DMS114 treated with DMSO at 0.1 percent for 48 hours (cell line): ENCODE measurements at regions not wholly inside any gene's neighbourhood (a gene's known extent, or its start where the extent isn't known, plus 50 kb on each side); places are given as distances from the start of the nearest gene placed in this dataset.

Source experiments
- DNase-seq: peaks from one replicate; lab custom pipeline; 2025; ENCODE audit not compliant: unreplicated experiment; lab: John Stamatoyannopoulos, UW

- no peak for DNase-seq
Observed at GRCh38 chr2:7905756-7906155, 776.1 kb upstream of the ID2 start.

GRCh38 chr2:7906431-7906830, 775.4 kb upstream of the ID2 start:
- DNase-seq, result no peak

GRCh38 chr2:7907041-7907440, 774.8 kb upstream of the ID2 start:
- no peak for DNase-seq

- no peak for DNase-seq
Observed at GRCh38 chr2:7910752-7911151, 771.1 kb upstream of the ID2 start.

GRCh38 chr2:7911196-7911595, 770.7 kb upstream of the ID2 start:
- no peak for DNase-seq

GRCh38 chr2:7913974-7914373, 767.9 kb upstream of the ID2 start:
- no peak for DNase-seq

GRCh38 chr2:7915302-7916091, 766.4 kb upstream of the ID2 start:
- DNase-seq, result no peak

- DNase-seq, result no peak
Observed at GRCh38 chr2:7916670-7917069, 765.2 kb upstream of the ID2 start.

GRCh38 chr2:7919510-7919909, 762.3 kb upstream of the ID2 start:
- DNase-seq, result no peak

- DNase-seq, result no peak
Observed at GRCh38 chr2:7924023-7924762, 757.7 kb upstream of the ID2 start.

- DNase-seq, result no peak
Observed at GRCh38 chr2:7925506-7925905, 756.4 kb upstream of the ID2 start.

- no peak for DNase-seq
Observed at GRCh38 chr2:7927691-7928090, 754.2 kb upstream of the ID2 start.

- no peak for DNase-seq
Observed at GRCh38 chr2:7929281-7929680, 752.6 kb upstream of the ID2 start.

- no peak for DNase-seq
Observed at GRCh38 chr2:7930800-7931635, 750.8 kb upstream of the ID2 start.

GRCh38 chr2:7931808-7932207, 750.0 kb upstream of the ID2 start:
- no peak for DNase-seq

- no peak for DNase-seq
Observed at GRCh38 chr2:7933672-7934071, 748.2 kb upstream of the ID2 start.

- DNase-seq, result no peak
Observed at GRCh38 chr2:7934476-7934875, 747.4 kb upstream of the ID2 start.

- no peak for DNase-seq
Observed at GRCh38 chr2:7937082-7937481, 744.8 kb upstream of the ID2 start.

GRCh38 chr2:7940723-7941122, 741.1 kb upstream of the ID2 start:
- DNase-seq, result no peak

- no peak for DNase-seq
Observed at GRCh38 chr2:7943446-7943845, 738.4 kb upstream of the ID2 start.

GRCh38 chr2:7945026-7945425, 736.8 kb upstream of the ID2 start:
- no peak for DNase-seq
